Endothelial cell of umbilical vein (primary cell): ENCODE measurements at regions not wholly inside any gene's neighbourhood (a gene's known extent, or its start where the extent isn't known, plus 50 kb on each side); places are given as distances from the start of the nearest gene placed in this dataset.
"Not testable (repeated sequence)": the region's sequence is repeated elsewhere in the genome, so short reads cannot be mapped to it uniquely, and the experiment has no call there.

Experiments used
- BruUV-seq: library from RNA; stranded (reverse); fragments of 400-500 nt; replicated peaks from 2 replicates; lab custom pipeline; 2021; lab: Mats Ljungman, UMichigan
- CTCF ChIA-PET: fragments of 300-600, 350-600 bp; sonication (Branson Sonifier 250); formaldehyde crosslinking; loops from one replicate; lab custom pipeline; 2021; ENCODE audit warnings: antibody characterized with exemption, inconsistent platforms; lab: Charles Lee
- POLR2A ChIA-PET: fragments of 300-600, 350-600 bp; sonication (Branson Sonifier 250); formaldehyde crosslinking; loops from one replicate; lab custom pipeline; 2021; ENCODE audit warnings: antibody characterized with exemption, inconsistent platforms; lab: Charles Lee
- DNase-seq: peaks from one replicate; pipeline ENCODE4 v3.0.0-alpha.2; 2011; ENCODE audit warnings: low read depth, low spot score
- FAIRE-seq: peaks from 2 replicates; lab custom pipeline; 2011; peaks lifted over from hg19 to GRCh38; lab: Jason Lieb, UNC
- H2AFZ ChIP-seq: 2 replicates; pipeline ENCODE4 v1.6.0; 2012; ENCODE audit warnings: low read depth, low read length, control low read depth, inconsistent platforms
- H3K27ac ChIP-seq: 2 replicates; pipeline ENCODE4 v1.5.1; 2011; ENCODE audit warnings: low read depth, mild to moderate bottlenecking, control low read depth, low read length, moderate library complexity; ENCODE audit not compliant: insufficient read depth
- H3K27me3 ChIP-seq, 2 experiments: 2 replicates each; pipeline versions ENCODE4 v1.6.0 to v1.6.1; 2011; ENCODE audit warnings: low read length in 2 of 2, mixed read lengths in 1 of 2; ENCODE audit not compliant: control insufficient read depth in 2 of 2, insufficient read depth in 2 of 2
- H3K36me3 ChIP-seq, 2 experiments: 2 replicates in 1 of 2; 3 replicates in 1 of 2; pipeline ENCODE4 v1.5.1; 2011; ENCODE audit warnings: low read length in 2 of 2, mild to moderate bottlenecking in 1 of 2, moderate library complexity in 1 of 2; ENCODE audit not compliant: control insufficient read depth in 2 of 2, insufficient read depth in 2 of 2; ENCODE audit errors: extremely low read depth in 1 of 2
- H3K4me1 ChIP-seq: 3 replicates; pipeline ENCODE4 v1.5.1; 2011; ENCODE audit warnings: mild to moderate bottlenecking, low read length; ENCODE audit not compliant: control insufficient read depth, insufficient read depth; ENCODE audit errors: extremely low read depth
- H3K4me2 ChIP-seq: 2 replicates; pipeline ENCODE4 v1.6.1; 2011; ENCODE audit warnings: low read length, control low read depth, mixed read lengths; ENCODE audit not compliant: insufficient read depth
- H3K4me3 ChIP-seq, 3 experiments: fragments of 200-600 bp in 1 of 3; sonication (generic), shearing (Covaris generic) in 1 of 3; replicated peaks in 1 of 3; 2 replicates each; pipeline ENCODE4 v1.5.1; 2011 to 2016; ENCODE audit warnings: control low read depth in 3 of 3, low read length in 3 of 3, mild to moderate bottlenecking in 2 of 3, inconsistent platforms in 1 of 3, low read depth in 1 of 3, moderate library complexity in 1 of 3; ENCODE audit not compliant: insufficient read depth in 1 of 3
- H3K79me2 ChIP-seq: 2 replicates; pipeline ENCODE4 v1.6.0; 2012; ENCODE audit warnings: low read length, inconsistent platforms; ENCODE audit not compliant: control insufficient read depth, insufficient read depth
- H3K9ac ChIP-seq: replicated peaks from 2 replicates; pipeline ENCODE3; 2011; ENCODE audit warnings: low read length, control low read depth; ENCODE audit not compliant: insufficient read depth; ENCODE audit errors: extremely low read depth
- H3K9me1 ChIP-seq: replicated peaks from 3 replicates; pipeline ENCODE4 v1.6.0; 2011; ENCODE audit warnings: mild to moderate bottlenecking, low read length; ENCODE audit not compliant: control insufficient read depth, insufficient read depth; ENCODE audit errors: extremely low read depth
- H3K9me3 ChIP-seq: replicated peaks from 2 replicates; pipeline ENCODE4 v1.5.1; 2012; ENCODE audit warnings: low read length, inconsistent platforms; ENCODE audit not compliant: control insufficient read depth, insufficient read depth
- H4K20me1 ChIP-seq: replicated peaks from 2 replicates; pipeline ENCODE3; 2011; ENCODE audit warnings: mild to moderate bottlenecking, low read length; ENCODE audit not compliant: control insufficient read depth, insufficient read depth; ENCODE audit errors: extremely low read depth
- CTCF ChIP-seq, 2 donors: IDR thresholded peaks; 1 replicate in 1 of 2; 2 replicates in 1 of 2; pipeline ENCODE4 v1.5.1; 2011; ENCODE audit warnings: low read length in 2 of 2, mild to moderate bottlenecking in 2 of 2, moderate library complexity in 2 of 2, control low read depth in 1 of 2, inconsistent platforms in 1 of 2, low read depth in 1 of 2; ENCODE audit not compliant: insufficient read depth in 1 of 2; ENCODE audit errors: extremely low read depth in 1 of 2
- EZH2 ChIP-seq: IDR thresholded peaks from 2 replicates; pipeline ENCODE4 v1.6.1; 2012; ENCODE audit warnings: borderline replicate concordance, low read depth, mild to moderate bottlenecking, moderate library complexity, low read length, inconsistent platforms; ENCODE audit not compliant: severe bottlenecking
- FOS ChIP-seq: IDR thresholded peaks from 2 replicates; pipeline ENCODE4 v1.6.1; 2011; ENCODE audit warnings: mild to moderate bottlenecking, low read length, moderate library complexity, borderline replicate concordance; ENCODE audit not compliant: insufficient read depth
- GATA2 ChIP-seq: IDR thresholded peaks from 2 replicates; pipeline ENCODE4 v1.7.0; 2011; ENCODE audit warnings: low read depth, mild to moderate bottlenecking, moderate library complexity, mixed read lengths, low read length; ENCODE audit not compliant: insufficient read length, insufficient read depth
- JUN ChIP-seq: IDR thresholded peaks from 2 replicates; pipeline ENCODE4 v1.6.1; 2011; ENCODE audit warnings: borderline replicate concordance, low read depth; ENCODE audit not compliant: insufficient read length, insufficient read depth
- MAX ChIP-seq: IDR thresholded peaks from 2 replicates; pipeline ENCODE4 v1.6.1; 2011; ENCODE audit not compliant: insufficient read depth, insufficient read length
- POLR2A ChIP-seq: IDR thresholded peaks from 2 replicates; pipeline ENCODE4 v1.6.1; 2012; ENCODE audit warnings: low read depth, mild to moderate bottlenecking, control low read depth, low read length
- POLR2AphosphoS5 ChIP-seq: IDR thresholded peaks from 2 replicates; pipeline ENCODE4 v1.6.1; 2012; ENCODE audit warnings: low read depth, mild to moderate bottlenecking, control low read depth, low read length, moderate library complexity; ENCODE audit not compliant: insufficient read depth
- dilution Hi-C: fragments of 300-500 bp; cut with MboI; formaldehyde crosslinking; loops from one replicate; pipeline ENCODE4 v1.15.0; 2019; ENCODE audit warnings: low sequenced_read_pairs; ENCODE audit not compliant: extremely low pct_ligation_motif_present
- intact Hi-C: fragments of 100-400 bp; cut with micrococcal nuclease; formaldehyde crosslinking; loops from one replicate; pipeline ENCODE4 v1.10.0; 2022

- dilution Hi-C loops, result no loop called here
- Histone ChIP-seq H3K4me2 (no peak overlapping the region), H3K27me3 (no peaks in the 10 kb centered on the region), H3K9me1 (no peaks in the 10 kb centered on the region), H3K79me2 (no peaks in the 10 kb centered on the region), H3K9ac (no peak overlapping the region), H3K27ac (no peak overlapping the region), H3K4me1 (no peaks in the 10 kb centered on the region), H3K4me3 (no peak overlapping the region), H3K9me3 (no peaks in the 10 kb centered on the region), H3K36me3 (no peaks in the 10 kb centered on the region), H2AFZ (no peak overlapping the region), H4K20me1 (no peaks in the 10 kb centered on the region)
- CTCF ChIA-PET, result no interaction called here
- intact Hi-C loops, result no loop called here
- POLR2A ChIA-PET, result no interaction called here
- DNase-seq (no peak), FAIRE-seq (no peak)
- no TSS peak for BruUV-seq
- TF ChIP-seq GATA2 (no peak), FOS (no peak), POLR2A (no peak), JUN (no peak), POLR2AphosphoS5 (no peak), MAX (no peak), EZH2 (no peak), CTCF (IDR thresholded peaks at IDR 0.05; ENCODE audit: extremely low read depth in 1 of 2, insufficient read depth in 1 of 2, low read depth in 1 of 2, low read length in 2 of 2) (no peak)
Observed at GRCh38 chr4:159791334-159791733, 688.5 kb downstream of the RAPGEF2 start.

- intact Hi-C loops, POLR2A ChIA-PET, H3K79me2 ChIP-seq, CTCF ChIA-PET, DNase-seq, H3K27me3 ChIP-seq, BruUV-seq, H3K4me1 ChIP-seq, H4K20me1 ChIP-seq, H3K36me3 ChIP-seq, H3K9me3 ChIP-seq, H3K9ac ChIP-seq, H3K4me2 ChIP-seq, H3K9me1 ChIP-seq, H3K4me3 ChIP-seq, FAIRE-seq, H3K27ac ChIP-seq, H2AFZ ChIP-seq, dilution Hi-C loops: not testable (repeated sequence)
Observed at GRCh38 chr4:159804592-159804991, 701.7 kb downstream of the RAPGEF2 start.
